LoVo (cell line): ENCODE measurements at regions not wholly inside any gene's neighbourhood (a gene's known extent, or its start where the extent isn't known, plus 50 kb on each side); places are given as distances from the start of the nearest gene placed in this dataset.
"Not testable (repeated sequence)": the region's sequence is repeated elsewhere in the genome, so short reads cannot be mapped to it uniquely, and the experiment has no call there.

Experiments used
- DNase-seq: peaks from one replicate; pipeline ENCODE4 v3.0.0-alpha.2; 2016; ENCODE audit warnings: low spot score

GRCh38 chr12:131274061-131274460 is 320.4 kb downstream of the ADGRD1 start:
- no peak for DNase-seq

GRCh38 chr12:131274906-131275305 is 321.2 kb downstream of the ADGRD1 start:
- DNase-seq, result no peak

GRCh38 chr12:131275824-131276223 is 322.1 kb downstream of the ADGRD1 start:
- DNase-seq, result no peak

GRCh38 chr12:131276501-131277185 is 322.9 kb downstream of the ADGRD1 start:
- DNase-seq, result no peak

- not testable (repeated sequence) for DNase-seq
Observed at GRCh38 chr12:131277186-131278091, 323.7 kb downstream of the ADGRD1 start.

- DNase-seq, result not testable (repeated sequence)
Observed at GRCh38 chr12:131278451-131279115, 324.9 kb downstream of the ADGRD1 start.

GRCh38 chr12:131279281-131279921 is 325.7 kb downstream of the ADGRD1 start:
- DNase-seq, result no peak

GRCh38 chr12:131280426-131280825 is 326.7 kb downstream of the ADGRD1 start:
- no peak for DNase-seq

GRCh38 chr12:131281016-131281415 is 327.3 kb downstream of the ADGRD1 start:
- no peak for DNase-seq

- DNase-seq, result no peak
Observed at GRCh38 chr12:131282292-131283080, 328.8 kb downstream of the ADGRD1 start.

- no peak for DNase-seq
Observed at GRCh38 chr12:131283191-131283861, 329.6 kb downstream of the ADGRD1 start.

- not testable (repeated sequence) for DNase-seq
Observed at GRCh38 chr12:131283862-131284825, 330.4 kb downstream of the ADGRD1 start.

GRCh38 chr12:131284954-131285904 is 331.5 kb downstream of the ADGRD1 start:
- not testable (repeated sequence) for DNase-seq

- not testable (repeated sequence) for DNase-seq
Observed at GRCh38 chr12:131285905-131286295, 332.2 kb downstream of the ADGRD1 start.

- not testable (repeated sequence) for DNase-seq
Observed at GRCh38 chr12:131286301-131286700, 332.6 kb downstream of the ADGRD1 start.

- DNase-seq, result no peak
Observed at GRCh38 chr12:131287015-131287937, 333.6 kb downstream of the ADGRD1 start.
